ACC112 (cell line): ENCODE measurements at regions not wholly inside any gene's neighbourhood (a gene's known extent, or its start where the extent isn't known, plus 50 kb on each side); places are given as distances from the start of the nearest gene placed in this dataset.

ENCODE experiments used
- H2AFZ ChIP-seq: fragments of 200-600 bp; sonication (generic); one replicate; pipeline ENCODE4 v1.6.0; 2017; ENCODE audit warnings: antibody characterized with exemption, low read length; ENCODE audit not compliant: unreplicated experiment
- H3K27ac ChIP-seq: fragments of 200-600 bp; sonication (generic); 2 replicates; pipeline ENCODE4 v1.5.1; 2014; ENCODE audit warnings: low read depth, mild to moderate bottlenecking, antibody characterized with exemption, low read length, moderate library complexity
- H3K27me3 ChIP-seq: fragments of 200-600 bp; sonication (generic); 2 replicates; pipeline ENCODE4 v1.6.1; 2014; ENCODE audit warnings: mild to moderate bottlenecking, antibody characterized with exemption, low read length, moderate library complexity, mixed read lengths; ENCODE audit not compliant: insufficient read depth
- H3K36me3 ChIP-seq: fragments of 200-600 bp; sonication (generic); 2 replicates; pipeline ENCODE4 v1.6.1; 2016; ENCODE audit warnings: mild to moderate bottlenecking, antibody characterized with exemption, low read length, moderate library complexity, mixed read lengths; ENCODE audit not compliant: insufficient read depth
- H3K4me1 ChIP-seq: fragments of 200-600 bp; sonication (generic); one replicate; pipeline ENCODE4 v1.6.1; 2016; ENCODE audit warnings: low read length, mixed read lengths; ENCODE audit not compliant: insufficient read depth, unreplicated experiment, control insufficient read depth
- H3K4me3 ChIP-seq: fragments of 200-600 bp; sonication (generic); 2 replicates; pipeline ENCODE4 v1.5.1; 2014; ENCODE audit warnings: mild to moderate bottlenecking, low read depth, low read length
- H3K79me2 ChIP-seq: fragments of 200-600 bp; sonication (generic); one replicate; pipeline ENCODE4 v1.6.0; 2016; ENCODE audit warnings: low read length; ENCODE audit not compliant: control insufficient read depth, unreplicated experiment, insufficient read depth

DNA sequence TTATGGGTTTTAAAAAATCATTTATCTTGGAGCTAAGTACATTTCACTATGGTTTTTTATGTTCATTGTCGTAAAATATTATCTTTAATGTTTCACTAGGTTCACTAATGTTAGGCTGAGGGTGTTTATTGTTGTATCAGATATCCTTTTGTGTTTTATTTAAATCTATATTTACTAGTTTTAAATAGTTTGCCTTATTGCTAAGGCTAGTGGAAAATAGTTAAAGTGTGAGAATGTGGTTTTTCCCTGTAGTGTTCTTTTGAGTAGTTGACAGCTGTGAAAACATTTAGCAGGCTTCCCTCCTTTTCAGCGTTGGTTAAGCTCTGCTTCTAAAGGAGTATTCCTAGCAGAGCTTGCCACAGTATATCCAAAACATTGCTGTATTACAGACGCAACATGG lies 139.0 kb downstream of the TM9SF2 start:
- H3K27me3 ChIP-seq, result no peaks in the 10 kb centered on the region
- no peaks in the 10 kb centered on the region for H3K79me2 ChIP-seq
- H3K4me1 ChIP-seq, result no peaks in the 10 kb centered on the region
- H2AFZ ChIP-seq, result no peak overlapping the region
- no peak overlapping the region for H3K27ac ChIP-seq
- no peak overlapping the region for H3K4me3 ChIP-seq
- no peaks in the 10 kb centered on the region for H3K36me3 ChIP-seq

DNA sequence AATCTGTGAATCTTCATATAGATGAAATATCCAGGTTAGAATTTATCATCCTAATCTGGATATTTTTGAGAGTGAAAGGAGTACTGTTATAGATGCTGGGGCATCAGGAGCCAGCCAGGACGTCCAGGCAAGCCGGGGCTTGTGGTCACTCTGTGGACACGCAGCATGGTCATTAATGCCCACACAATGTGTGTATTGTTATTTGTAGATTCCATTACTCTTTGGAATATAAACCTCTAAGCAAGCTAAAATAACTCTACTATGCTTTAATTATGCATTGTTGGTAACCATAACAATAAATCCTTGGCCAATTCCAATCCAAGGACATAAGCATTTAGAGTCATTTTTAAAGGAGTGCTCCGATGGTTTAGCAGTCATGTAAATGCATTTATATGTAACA lies 137.9 kb downstream of the TM9SF2 start:
- Histone ChIP-seq H3K4me3 (no peak overlapping the region), H2AFZ (no peak overlapping the region), H3K4me1 (no peaks in the 10 kb centered on the region), H3K27me3 (no peaks in the 10 kb centered on the region), H3K36me3 (no peaks in the 10 kb centered on the region), H3K27ac (no peak overlapping the region), H3K79me2 (no peaks in the 10 kb centered on the region)

DNA sequence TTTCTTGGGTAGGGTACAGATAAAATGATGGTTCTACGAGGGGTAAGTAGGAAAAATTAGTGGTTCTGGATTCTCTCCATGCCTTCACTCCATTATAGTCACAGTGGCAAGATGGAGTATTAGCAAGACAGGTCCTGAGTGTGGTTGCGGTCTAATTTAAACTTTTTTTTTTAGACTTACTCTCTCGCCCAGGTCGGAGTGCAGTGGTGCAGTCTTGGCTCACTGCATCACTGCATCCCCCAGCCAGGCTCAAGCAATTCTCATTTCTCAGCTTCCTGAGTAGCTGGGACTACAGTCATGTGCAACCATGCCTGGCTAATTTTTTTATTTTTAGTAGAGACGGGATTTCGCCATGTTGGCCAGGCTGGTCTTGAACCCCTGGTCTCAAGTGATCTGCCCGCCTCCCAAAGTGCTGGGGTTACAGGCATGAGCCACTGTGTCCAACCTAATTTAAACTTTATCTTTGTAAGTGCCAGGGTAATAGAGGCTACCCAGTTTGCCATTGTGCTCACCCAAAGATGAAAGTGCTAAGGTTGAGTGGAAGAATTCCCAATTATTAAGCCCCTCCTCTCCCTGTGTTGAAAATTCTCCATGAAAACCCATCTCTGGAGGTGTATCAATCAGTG lies 135.6 kb downstream of the TM9SF2 start:
- Histone ChIP-seq H3K36me3 (no peaks in the 10 kb centered on the region), H2AFZ (no peak overlapping the region), H3K4me1 (no peaks in the 10 kb centered on the region), H3K27ac (no peak overlapping the region), H3K27me3 (no peaks in the 10 kb centered on the region), H3K4me3 (no peak overlapping the region), H3K79me2 (no peaks in the 10 kb centered on the region)

DNA sequence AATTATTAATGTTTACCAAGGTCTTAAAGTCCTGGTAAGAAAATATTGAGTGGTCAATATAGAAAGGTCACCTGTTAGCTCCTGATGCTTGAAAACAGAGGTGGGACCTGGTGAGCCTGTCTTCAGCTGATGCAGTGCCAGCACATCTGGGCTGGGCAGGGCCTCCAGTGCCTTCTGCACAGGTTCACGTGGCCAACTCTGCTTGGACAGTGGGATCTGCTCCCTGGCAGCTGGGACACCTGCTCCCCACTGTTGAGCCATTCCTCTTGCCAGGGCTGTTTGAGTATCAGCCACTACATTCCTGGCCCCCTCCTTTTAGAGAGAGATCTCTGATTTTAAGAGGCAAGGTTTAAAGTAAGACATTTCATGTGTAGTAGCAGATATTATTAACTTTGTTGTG lies 135.0 kb downstream of the TM9SF2 start:
- Histone ChIP-seq H3K36me3 (no peaks in the 10 kb centered on the region), H3K79me2 (no peaks in the 10 kb centered on the region), H3K27me3 (no peaks in the 10 kb centered on the region), H2AFZ (no peak overlapping the region), H3K27ac (no peak overlapping the region), H3K4me1 (no peaks in the 10 kb centered on the region), H3K4me3 (no peak overlapping the region)

DNA sequence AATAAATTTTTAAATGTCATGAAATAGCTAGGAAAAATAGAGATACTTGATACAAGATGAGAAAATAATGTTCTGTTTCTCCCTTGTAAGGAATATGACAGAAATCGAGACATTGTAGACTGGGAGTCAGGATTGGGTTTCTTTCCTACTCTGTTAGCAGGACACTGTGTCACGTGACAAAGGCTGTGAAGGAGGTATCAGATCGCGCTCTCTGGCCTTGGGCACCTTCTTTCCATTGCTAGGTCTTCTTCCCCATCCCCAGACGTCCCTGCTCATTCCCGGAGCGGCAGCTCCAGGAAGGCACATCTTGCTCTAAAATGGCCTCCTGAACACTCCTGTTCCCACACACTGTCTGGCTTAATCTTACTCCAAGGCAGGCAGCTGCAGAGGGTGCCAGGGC lies 133.4 kb downstream of the TM9SF2 start:
- Histone ChIP-seq H3K79me2 (no peaks in the 10 kb centered on the region), H3K27ac (no peak overlapping the region), H2AFZ (no peak overlapping the region), H3K36me3 (no peaks in the 10 kb centered on the region), H3K27me3 (no peaks in the 10 kb centered on the region), H3K4me3 (no peak overlapping the region), H3K4me1 (no peaks in the 10 kb centered on the region)

DNA sequence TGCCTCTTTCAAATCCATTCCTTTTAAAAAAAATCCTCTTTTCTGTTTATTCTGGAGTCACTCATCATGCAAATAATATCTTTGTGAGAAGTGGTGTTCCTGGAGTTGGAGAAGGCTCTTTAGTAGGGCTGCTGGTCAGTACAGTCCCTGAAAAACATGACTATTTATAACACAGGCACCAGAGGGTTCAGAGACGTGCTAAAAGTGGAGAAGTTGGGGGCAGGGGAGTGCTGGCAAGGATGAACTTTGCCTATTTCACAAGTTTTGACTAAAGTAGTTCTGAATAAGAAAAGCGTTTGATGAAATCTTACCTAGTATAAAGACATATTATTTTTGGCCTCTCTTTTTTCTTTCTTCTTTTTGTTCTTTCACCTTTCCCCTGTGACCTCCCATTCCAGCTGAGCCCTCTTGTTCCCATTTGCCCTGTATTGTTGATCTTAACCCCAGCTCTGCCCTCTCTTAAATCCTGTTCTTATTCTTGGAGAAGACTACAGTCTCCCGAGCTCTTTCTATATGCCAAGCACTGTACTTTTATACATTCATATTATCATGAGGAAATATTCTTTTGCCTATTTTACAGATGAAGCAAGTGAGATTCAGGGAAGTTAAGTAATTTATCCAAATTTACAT lies 129.1 kb downstream of the TM9SF2 start:
- Histone ChIP-seq H3K4me1 (peaks cover 14% of the 10 kb centered on the region), H3K27ac (no peak overlapping the region), H3K27me3 (no peaks in the 10 kb centered on the region), H3K79me2 (no peaks in the 10 kb centered on the region), H2AFZ (no peak overlapping the region), H3K36me3 (no peaks in the 10 kb centered on the region), H3K4me3 (no peak overlapping the region)

DNA sequence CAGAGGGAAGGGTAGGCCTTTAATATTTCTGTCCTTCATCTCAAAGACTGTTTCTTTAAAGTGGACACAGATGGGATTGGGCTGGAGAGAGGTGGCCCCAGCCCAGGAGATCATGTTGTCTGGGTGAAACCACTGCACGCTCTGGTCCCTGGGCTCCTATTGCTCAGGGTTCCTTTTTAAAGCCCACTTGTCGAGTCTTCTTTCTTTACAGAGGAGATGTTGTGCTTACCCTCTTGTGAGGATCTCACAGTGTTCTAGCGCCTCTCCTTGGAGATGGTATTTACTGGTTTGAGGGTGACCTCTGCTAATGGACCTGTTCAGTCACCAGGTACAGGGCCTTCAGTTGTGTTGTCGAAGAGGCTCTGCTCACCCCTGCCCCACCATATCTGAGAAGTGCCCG lies 128.4 kb downstream of the TM9SF2 start:
- Histone ChIP-seq H3K4me1 (peaks cover 14% of the 10 kb centered on the region), H3K79me2 (no peaks in the 10 kb centered on the region), H3K27me3 (no peaks in the 10 kb centered on the region), H2AFZ (no peak overlapping the region), H3K36me3 (no peaks in the 10 kb centered on the region), H3K4me3 (no peak overlapping the region), H3K27ac (no peak overlapping the region)

DNA sequence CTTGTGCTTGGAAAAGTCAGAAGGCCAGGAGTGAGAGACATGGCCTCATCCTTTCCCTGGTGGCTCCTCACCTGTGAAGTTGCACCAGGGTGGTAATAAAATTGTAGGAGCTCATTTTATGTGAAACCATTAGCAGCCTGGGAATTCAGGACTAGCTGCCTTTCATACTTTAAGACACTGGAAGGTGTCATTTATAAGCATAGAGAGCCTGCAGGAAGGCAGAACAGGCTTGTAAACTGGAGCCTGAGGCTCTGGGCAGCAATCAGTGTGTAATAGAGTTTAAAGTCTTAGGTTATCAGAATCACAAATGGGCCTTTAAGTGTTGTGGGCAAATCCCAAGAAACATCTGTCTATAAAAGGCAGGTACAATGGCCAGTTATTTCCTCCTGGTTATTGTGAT lies 127.2 kb downstream of the TM9SF2 start:
- Histone ChIP-seq H3K27ac (no peak overlapping the region), H3K27me3 (no peaks in the 10 kb centered on the region), H3K4me1 (peaks cover 14% of the 10 kb centered on the region), H3K36me3 (no peaks in the 10 kb centered on the region), H3K4me3 (no peak overlapping the region), H3K79me2 (no peaks in the 10 kb centered on the region), H2AFZ (no peak overlapping the region)

DNA sequence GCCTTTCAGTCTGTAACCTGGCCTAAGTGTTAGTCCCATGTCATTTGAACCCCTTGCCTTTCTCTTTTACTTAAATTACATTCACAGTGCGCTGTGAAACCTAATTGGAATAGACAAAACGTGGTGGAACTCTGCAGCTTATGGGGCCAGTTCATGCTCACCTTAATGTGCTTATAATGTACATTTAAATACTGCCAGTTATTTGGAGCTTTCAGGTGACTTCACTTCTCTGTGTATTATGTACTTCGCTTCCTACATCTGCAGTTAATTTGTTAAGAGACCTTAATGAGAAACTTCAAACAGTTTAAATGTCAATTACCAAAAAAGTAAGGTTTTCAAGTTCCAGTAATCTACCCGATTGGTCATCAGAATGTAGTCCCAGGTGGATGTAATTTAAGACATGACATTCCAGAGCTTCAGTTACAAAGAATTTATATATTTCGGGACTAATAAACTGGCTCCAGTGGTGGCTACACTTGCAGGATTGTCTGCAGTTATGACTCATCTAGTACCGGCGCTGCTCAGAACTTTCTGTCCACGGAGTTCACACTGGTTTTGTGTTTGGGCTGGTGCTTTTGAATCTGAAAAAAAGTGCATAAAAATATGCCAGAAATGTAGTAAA lies 125.3 kb downstream of the TM9SF2 start:
- Histone ChIP-seq H3K36me3 (no peaks in the 10 kb centered on the region), H3K27me3 (no peaks in the 10 kb centered on the region), H2AFZ (no peak overlapping the region), H3K4me3 (peak overlapping the region; percentile 52), H3K4me1 (peaks cover 14% of the 10 kb centered on the region), H3K79me2 (no peaks in the 10 kb centered on the region), H3K27ac (no peak overlapping the region)

DNA sequence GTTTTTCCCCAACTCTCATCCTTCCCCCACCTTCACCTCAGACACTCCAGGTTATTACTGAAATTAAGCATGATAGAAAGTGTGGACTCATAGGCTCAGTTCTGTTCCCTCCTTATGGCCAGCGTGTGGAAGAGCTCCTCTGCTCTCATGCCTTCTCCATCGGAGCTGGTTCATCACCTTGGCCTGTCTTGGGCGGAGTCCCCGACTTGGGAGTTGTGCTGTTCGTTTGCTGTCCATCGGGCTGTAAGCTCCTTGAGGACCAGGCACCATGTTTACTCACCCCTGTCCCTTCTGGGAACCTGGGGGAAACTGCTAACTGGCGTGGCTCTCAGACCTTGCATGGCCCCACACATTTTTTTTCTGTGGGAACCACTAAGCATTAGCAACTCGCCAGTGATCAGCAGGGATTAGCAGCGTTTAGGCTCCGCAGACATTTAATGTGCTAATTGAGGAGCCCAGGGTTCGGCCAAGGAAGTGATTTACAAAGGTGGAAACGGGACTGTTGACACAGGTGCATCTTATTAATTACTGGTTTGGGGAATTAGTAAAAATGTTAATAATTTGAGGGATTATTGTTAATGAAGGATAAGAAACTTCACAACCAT lies 123.8 kb downstream of the TM9SF2 start:
- Histone ChIP-seq H3K36me3 (no peaks in the 10 kb centered on the region), H3K4me3 (no peak overlapping the region), H3K27ac (no peak overlapping the region), H2AFZ (no peak overlapping the region), H3K27me3 (no peaks in the 10 kb centered on the region), H3K4me1 (peaks cover 14% of the 10 kb centered on the region), H3K79me2 (no peaks in the 10 kb centered on the region)

DNA sequence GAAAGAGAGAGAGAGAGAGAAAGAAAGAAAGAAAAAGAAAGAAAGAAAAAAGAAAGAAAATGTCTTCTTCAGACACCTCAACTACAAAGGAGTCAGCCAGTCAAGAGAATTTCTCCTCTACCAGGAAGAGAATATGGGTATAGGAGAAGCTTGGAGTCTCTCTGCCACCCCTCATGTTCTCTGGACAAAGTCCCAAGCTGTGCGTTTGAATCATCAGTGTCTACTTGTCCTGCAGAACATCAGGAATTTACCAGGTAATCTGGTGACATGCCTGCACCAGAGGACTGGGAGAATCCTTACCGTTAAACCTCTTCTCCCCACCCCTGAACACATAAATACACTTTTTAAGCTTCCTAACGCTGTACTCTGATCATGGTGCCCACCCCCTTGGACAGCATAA lies 119.5 kb downstream of the TM9SF2 start:
- H3K27me3 ChIP-seq, result no peaks in the 10 kb centered on the region
- no peaks in the 10 kb centered on the region for H3K79me2 ChIP-seq
- H2AFZ ChIP-seq, result no peak overlapping the region
- peaks cover 3% of the 10 kb centered on the region for H3K4me1 ChIP-seq
- no peak overlapping the region for H3K4me3 ChIP-seq
- no peak overlapping the region for H3K27ac ChIP-seq
- H3K36me3 ChIP-seq, result no peaks in the 10 kb centered on the region
